HepG2 (cell line): ENCODE measurements at regions not wholly inside any gene's neighbourhood (a gene's known extent, or its start where the extent isn't known, plus 50 kb on each side); places are given as distances from the start of the nearest gene placed in this dataset.

ENCODE experiments used
- PHF21A ChIP-seq: sonication (generic); formaldehyde crosslinking; IDR thresholded peaks from 2 replicates; pipeline ENCODE4 v1.5.0; 2020; ENCODE audit warnings: mild to moderate bottlenecking, missing genetic modification reagents
- POLR2AphosphoS5 ChIP-seq: IDR thresholded peaks from 2 replicates; pipeline ENCODE4 v1.6.1; 2012; ENCODE audit warnings: low read depth, low read length
- TCF7L2 ChIP-seq: IDR thresholded peaks from 2 replicates; pipeline ENCODE4 v1.6.1; 2011; ENCODE audit warnings: mild to moderate bottlenecking, low read depth, low read length, moderate library complexity
- ZKSCAN1 ChIP-seq: fragments of 150-350 bp; IDR thresholded peaks from 2 replicates; pipeline ENCODE4 v1.6.1; 2014; ENCODE audit warnings: low read length
- TF ChIP-seq, protein P1 (sequence below): sonication (generic); formaldehyde crosslinking; IDR thresholded peaks from 2 replicates; pipeline ENCODE4 v1.9.0; 2021; ENCODE audit warnings: missing genetic modification reagents, borderline replicate concordance
- TF ChIP-seq, protein P2 (sequence below): IDR thresholded peaks from 2 replicates; pipeline ENCODE4 v1.6.1; 2018; ENCODE audit warnings: missing genetic modification reagents, mild to moderate bottlenecking, missing compliant biosample characterization
- TF ChIP-seq, protein P3 (sequence below): sonication (generic); formaldehyde crosslinking; IDR thresholded peaks from 2 replicates; pipeline ENCODE4 v1.8.0; 2022; ENCODE audit warnings: mild to moderate bottlenecking, missing genetic modification reagents

DNA sequence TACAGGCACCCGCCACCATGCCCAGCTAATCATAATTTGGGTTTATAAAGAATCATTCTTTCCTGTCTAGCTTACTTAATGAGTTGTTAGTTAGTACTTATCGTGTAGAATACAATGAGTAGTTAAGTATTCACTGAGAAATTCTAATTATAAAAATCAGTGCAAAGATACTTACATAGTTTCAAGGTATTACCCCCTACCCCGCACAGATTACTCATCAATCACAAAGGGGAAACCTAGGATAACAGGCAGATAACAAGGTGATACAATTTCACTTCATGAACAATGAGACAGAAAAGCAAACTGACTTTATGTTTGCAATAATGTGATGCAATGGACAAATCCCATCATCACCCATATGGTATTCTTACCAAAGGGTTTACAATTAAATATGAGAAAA, 109.6 kb downstream of the FAM174A start:
- TF ChIP-seq POLR2AphosphoS5 (no peak), TCF7L2 (no peak), PHF21A (CRISPR knock-in tag) (no peak), ZKSCAN1 (no peak)
- TF ChIP-seq, protein P1, sequence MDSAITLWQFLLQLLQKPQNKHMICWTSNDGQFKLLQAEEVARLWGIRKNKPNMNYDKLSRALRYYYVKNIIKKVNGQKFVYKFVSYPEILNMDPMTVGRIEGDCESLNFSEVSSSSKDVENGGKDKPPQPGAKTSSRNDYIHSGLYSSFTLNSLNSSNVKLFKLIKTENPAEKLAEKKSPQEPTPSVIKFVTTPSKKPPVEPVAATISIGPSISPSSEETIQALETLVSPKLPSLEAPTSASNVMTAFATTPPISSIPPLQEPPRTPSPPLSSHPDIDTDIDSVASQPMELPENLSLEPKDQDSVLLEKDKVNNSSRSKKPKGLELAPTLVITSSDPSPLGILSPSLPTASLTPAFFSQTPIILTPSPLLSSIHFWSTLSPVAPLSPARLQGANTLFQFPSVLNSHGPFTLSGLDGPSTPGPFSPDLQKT (CRISPR knock-in tag): no peak
- TF ChIP-seq, protein P2, sequence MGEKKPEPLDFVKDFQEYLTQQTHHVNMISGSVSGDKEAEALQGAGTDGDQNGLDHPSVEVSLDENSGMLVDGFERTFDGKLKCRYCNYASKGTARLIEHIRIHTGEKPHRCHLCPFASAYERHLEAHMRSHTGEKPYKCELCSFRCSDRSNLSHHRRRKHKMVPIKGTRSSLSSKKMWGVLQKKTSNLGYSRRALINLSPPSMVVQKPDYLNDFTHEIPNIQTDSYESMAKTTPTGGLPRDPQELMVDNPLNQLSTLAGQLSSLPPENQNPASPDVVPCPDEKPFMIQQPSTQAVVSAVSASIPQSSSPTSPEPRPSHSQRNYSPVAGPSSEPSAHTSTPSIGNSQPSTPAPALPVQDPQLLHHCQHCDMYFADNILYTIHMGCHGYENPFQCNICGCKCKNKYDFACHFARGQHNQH (CRISPR knock-in tag): no peak
- TF ChIP-seq, protein P3, sequence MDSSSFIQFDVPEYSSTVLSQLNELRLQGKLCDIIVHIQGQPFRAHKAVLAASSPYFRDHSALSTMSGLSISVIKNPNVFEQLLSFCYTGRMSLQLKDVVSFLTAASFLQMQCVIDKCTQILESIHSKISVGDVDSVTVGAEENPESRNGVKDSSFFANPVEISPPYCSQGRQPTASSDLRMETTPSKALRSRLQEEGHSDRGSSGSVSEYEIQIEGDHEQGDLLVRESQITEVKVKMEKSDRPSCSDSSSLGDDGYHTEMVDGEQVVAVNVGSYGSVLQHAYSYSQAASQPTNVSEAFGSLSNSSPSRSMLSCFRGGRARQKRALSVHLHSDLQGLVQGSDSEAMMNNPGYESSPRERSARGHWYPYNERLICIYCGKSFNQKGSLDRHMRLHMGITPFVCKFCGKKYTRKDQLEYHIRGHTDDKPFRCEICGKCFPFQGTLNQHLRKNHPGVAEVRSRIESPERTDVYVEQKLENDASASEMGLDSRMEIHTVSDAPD: no peak
